Smooth muscle cell (in vitro differentiated cells): ENCODE measurements at regions not wholly inside any gene's neighbourhood (a gene's known extent, or its start where the extent isn't known, plus 50 kb on each side); places are given as distances from the start of the nearest gene placed in this dataset.
"Not testable (repeated sequence)": the region's sequence is repeated elsewhere in the genome, so short reads cannot be mapped to it uniquely, and the experiment has no call there.

Experiments used
- DNase-seq: peaks from one replicate; lab custom pipeline; 2025; ENCODE audit not compliant: unreplicated experiment; lab: John Stamatoyannopoulos, UW
- H2AFZ ChIP-seq: fragments of 200-600 bp; sonication (generic); 2 replicates; pipeline ENCODE4 v1.6.0; 2016; ENCODE audit warnings: antibody characterized with exemption, low read depth, mild to moderate bottlenecking
- H3F3A ChIP-seq: fragments of 200-600 bp; sonication (generic); 2 replicates; pipeline ENCODE4 v1.6.0; 2017; ENCODE audit warnings: antibody characterized with exemption, low read depth
- H3K27ac ChIP-seq: fragments of 200-600 bp; sonication (generic); 2 replicates; pipeline ENCODE4 v1.5.1; 2016; ENCODE audit warnings: low read depth, mild to moderate bottlenecking
- H3K27me3 ChIP-seq: fragments of 200-600 bp; sonication (generic); 2 replicates; pipeline ENCODE4 v1.6.1; 2016; ENCODE audit warnings: low read depth, mild to moderate bottlenecking
- H3K36me3 ChIP-seq: fragments of 200-600 bp; sonication (generic); 2 replicates; pipeline ENCODE4 v1.5.1; 2016; ENCODE audit warnings: low read depth
- H3K4me1 ChIP-seq: fragments of 200-600 bp; sonication (generic); 2 replicates; pipeline ENCODE4 v1.5.1; 2016; ENCODE audit warnings: low read depth
- H3K4me2 ChIP-seq: fragments of 200-600 bp; sonication (generic); 2 replicates; pipeline ENCODE4 v1.6.0; 2016; ENCODE audit warnings: mild to moderate bottlenecking
- H3K4me3 ChIP-seq: fragments of 200-600 bp; sonication (generic); 2 replicates; pipeline ENCODE4 v1.5.1; 2016; ENCODE audit warnings: mild to moderate bottlenecking
- H3K79me2 ChIP-seq: fragments of 200-600 bp; sonication (generic); 2 replicates; pipeline ENCODE4 v1.6.0; 2016; ENCODE audit warnings: low read depth, mild to moderate bottlenecking
- H3K9ac ChIP-seq: fragments of 200-600 bp; sonication (generic); 2 replicates; pipeline ENCODE4 v1.6.0; 2016; ENCODE audit warnings: low read depth
- H3K9me3 ChIP-seq: fragments of 200-600 bp; sonication (generic); replicated peaks from 2 replicates; pipeline ENCODE4 v1.5.1; 2016; ENCODE audit warnings: low read depth
- H4K20me1 ChIP-seq: fragments of 200-600 bp; sonication (generic); 2 replicates; pipeline ENCODE4 v1.6.0; 2016; ENCODE audit warnings: low read depth
- WGBS: methylation state at CpG from one replicate; pipeline ENCODE4 v1.1.7; 2016; ENCODE audit warnings: low lambda C conversion rate; 5-methylcytosine and 5-hydroxymethylcytosine counted together
- TF ChIP-seq, protein P1 (sequence below): fragments of 200-600 bp; sonication (generic); IDR thresholded peaks from 2 replicates; pipeline ENCODE4 v1.5.1; 2017; ENCODE audit warnings: borderline replicate concordance, mild to moderate bottlenecking, antibody characterized with exemption; ENCODE audit not compliant: insufficient read depth, poor library complexity, severe bottlenecking

DNA sequence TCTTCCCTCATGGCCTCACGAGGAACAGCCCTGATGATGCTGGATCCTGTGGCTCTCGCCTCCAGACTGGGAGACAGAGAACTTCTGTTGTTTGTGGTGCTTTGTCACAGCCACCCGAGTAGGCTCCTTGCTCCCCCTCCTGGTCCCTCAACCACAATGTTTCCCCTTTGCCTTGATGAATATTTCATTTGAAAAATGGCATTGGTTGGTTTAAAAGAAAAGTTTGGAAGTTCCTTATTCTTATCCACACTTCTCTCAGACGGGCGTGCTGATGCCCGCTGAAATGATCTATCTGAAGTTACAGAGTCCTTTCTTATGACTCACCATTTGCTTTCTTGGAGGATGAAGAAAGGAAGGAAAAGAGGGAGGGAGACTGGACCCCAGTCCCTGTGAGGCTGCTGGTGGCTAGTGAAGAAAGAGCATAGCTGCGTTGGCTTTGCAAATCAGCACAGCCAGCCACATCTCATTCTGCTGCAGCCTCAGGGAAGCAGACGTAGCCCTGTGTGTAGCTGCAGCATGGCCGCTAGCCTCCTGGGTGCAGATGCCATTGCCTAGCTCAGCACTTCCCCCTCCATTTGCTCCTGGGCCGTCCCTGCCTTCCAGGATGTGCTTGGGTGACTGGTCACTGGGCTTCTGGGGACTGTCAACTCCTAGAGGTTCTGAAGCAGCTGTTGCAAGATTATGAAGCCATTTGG, 185.9 kb downstream of the ERCC6L2 start:
- Histone ChIP-seq H3K36me3 (no peaks in the 10 kb centered on the region), H3K4me3 (no peak overlapping the region), H3K9me3 (no peaks in the 10 kb centered on the region), H3K4me2 (peak overlapping the region; percentile 62), H3F3A (peaks cover 6% of the 10 kb centered on the region), H3K27ac (peak overlapping the region; percentile 2), H2AFZ (peak overlapping the region; percentile 68), H4K20me1 (no peaks in the 10 kb centered on the region), H3K4me1 (no peaks in the 10 kb centered on the region), H3K79me2 (no peaks in the 10 kb centered on the region), H3K27me3 (no peaks in the 10 kb centered on the region), H3K9ac (no peak overlapping the region)
- TF ChIP-seq, protein P1, sequence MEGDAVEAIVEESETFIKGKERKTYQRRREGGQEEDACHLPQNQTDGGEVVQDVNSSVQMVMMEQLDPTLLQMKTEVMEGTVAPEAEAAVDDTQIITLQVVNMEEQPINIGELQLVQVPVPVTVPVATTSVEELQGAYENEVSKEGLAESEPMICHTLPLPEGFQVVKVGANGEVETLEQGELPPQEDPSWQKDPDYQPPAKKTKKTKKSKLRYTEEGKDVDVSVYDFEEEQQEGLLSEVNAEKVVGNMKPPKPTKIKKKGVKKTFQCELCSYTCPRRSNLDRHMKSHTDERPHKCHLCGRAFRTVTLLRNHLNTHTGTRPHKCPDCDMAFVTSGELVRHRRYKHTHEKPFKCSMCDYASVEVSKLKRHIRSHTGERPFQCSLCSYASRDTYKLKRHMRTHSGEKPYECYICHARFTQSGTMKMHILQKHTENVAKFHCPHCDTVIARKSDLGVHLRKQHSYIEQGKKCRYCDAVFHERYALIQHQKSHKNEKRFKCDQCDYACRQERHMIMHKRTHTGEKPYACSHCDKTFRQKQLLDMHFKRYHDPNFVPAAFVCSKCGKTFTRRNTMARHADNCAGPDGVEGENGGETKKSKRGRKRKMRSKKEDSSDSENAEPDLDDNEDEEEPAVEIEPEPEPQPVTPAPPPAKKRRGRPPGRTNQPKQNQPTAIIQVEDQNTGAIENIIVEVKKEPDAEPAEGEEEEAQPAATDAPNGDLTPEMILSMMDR: peak; percentile 34
- DNase-seq: no peak
- 29% methylated on average over 10 of the region's 10 CpGs for WGBS

- H3K9ac ChIP-seq: no peak overlapping the region
- H3K4me2 ChIP-seq: no peak overlapping the region
- H3K27ac ChIP-seq: no peak overlapping the region
- peaks cover 6% of the 10 kb centered on the region for H3F3A ChIP-seq
- H4K20me1 ChIP-seq: no peaks in the 10 kb centered on the region
- H3K79me2 ChIP-seq: no peaks in the 10 kb centered on the region
- no peak for DNase-seq
- H3K27me3 ChIP-seq: no peaks in the 10 kb centered on the region
- no peaks in the 10 kb centered on the region for H3K9me3 ChIP-seq
- TF ChIP-seq, protein P1: no peak
- H3K36me3 ChIP-seq: no peaks in the 10 kb centered on the region
- H2AFZ ChIP-seq: no peak overlapping the region
- no peaks in the 10 kb centered on the region for H3K4me1 ChIP-seq
- H3K4me3 ChIP-seq: no peak overlapping the region
- 94% methylated on average over 2 of the region's 2 CpGs for WGBS
Measured at GRCh38 chr9:96058218-96058617, 182.7 kb downstream of the ERCC6L2 start.

DNA sequence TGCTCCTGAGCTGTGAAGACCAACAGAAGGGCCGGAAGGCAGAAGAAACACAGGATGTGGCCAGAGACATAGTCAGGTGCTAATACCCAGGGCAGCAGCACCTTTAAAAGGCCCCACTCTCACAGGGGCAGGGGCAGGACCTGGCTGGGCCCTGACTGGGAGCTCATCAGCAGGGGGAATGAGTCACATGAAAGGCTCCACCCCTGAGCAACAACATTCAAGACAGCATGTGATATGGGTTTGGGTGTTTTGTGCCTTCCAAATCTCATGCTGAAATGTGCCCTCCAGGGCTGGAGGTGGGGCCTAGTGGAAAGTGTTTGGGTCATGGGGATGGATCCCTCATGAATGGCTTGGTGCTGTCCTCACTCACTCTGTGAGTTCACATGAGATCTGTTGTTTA, 181.7 kb downstream of the ERCC6L2 start:
- Histone ChIP-seq H3K9me3 (no peaks in the 10 kb centered on the region), H3K79me2 (no peaks in the 10 kb centered on the region), H3K4me2 (no peak overlapping the region), H2AFZ (no peak overlapping the region), H4K20me1 (no peaks in the 10 kb centered on the region), H3K27me3 (no peaks in the 10 kb centered on the region), H3K4me3 (no peak overlapping the region), H3K4me1 (no peaks in the 10 kb centered on the region), H3K36me3 (no peaks in the 10 kb centered on the region), H3K9ac (no peak overlapping the region), H3K27ac (no peak overlapping the region), H3F3A (peaks cover 5% of the 10 kb centered on the region)
- TF ChIP-seq, protein P1: no peak
- 95% methylated on average over 1 of the region's 1 CpG for WGBS
- no peak for DNase-seq

- 79% methylated on average over 5 of the region's 5 CpGs for WGBS
- Histone ChIP-seq H4K20me1 (no peaks in the 10 kb centered on the region), H3K9me3 (no peaks in the 10 kb centered on the region), H2AFZ (no peak overlapping the region), H3K9ac (no peak overlapping the region), H3K27ac (no peak overlapping the region), H3K79me2 (no peaks in the 10 kb centered on the region), H3K36me3 (no peaks in the 10 kb centered on the region), H3K27me3 (no peaks in the 10 kb centered on the region), H3K4me1 (no peaks in the 10 kb centered on the region), H3K4me2 (no peak overlapping the region), H3K4me3 (no peak overlapping the region), H3F3A (no peaks in the 10 kb centered on the region)
- DNase-seq: no peak
- TF ChIP-seq, protein P1: no peak
Measured at GRCh38 chr9:96056226-96056625, 180.7 kb downstream of the ERCC6L2 start.

DNA sequence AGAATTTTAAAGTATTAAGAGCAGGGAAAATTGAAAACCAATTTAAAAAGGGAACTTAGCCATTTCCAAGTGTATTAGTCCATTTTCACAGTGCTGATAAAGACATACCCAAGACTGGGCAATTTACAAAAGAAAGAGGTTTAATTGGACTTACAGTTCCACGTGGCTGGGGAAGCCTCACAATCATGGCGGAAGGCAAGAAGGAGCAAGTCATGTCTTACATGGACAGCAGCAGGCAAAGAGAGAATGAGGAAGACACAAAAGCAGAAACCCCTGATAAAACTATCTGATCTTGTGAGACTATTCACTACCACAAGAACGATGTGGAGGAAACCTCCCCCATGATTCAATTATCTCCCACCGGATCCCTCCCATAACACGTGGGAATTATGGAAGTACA, 178.8 kb downstream of the ERCC6L2 start:
- WGBS: 96% methylated on average over 5 of the region's 5 CpGs
- H3K27ac ChIP-seq, H3K9me3 ChIP-seq, H3K4me1 ChIP-seq, H3K4me2 ChIP-seq, H3K4me3 ChIP-seq, H3K36me3 ChIP-seq, H3F3A ChIP-seq, DNase-seq, H3K27me3 ChIP-seq, H3K79me2 ChIP-seq, H3K9ac ChIP-seq, H2AFZ ChIP-seq, H4K20me1 ChIP-seq: not testable (repeated sequence)
